HG02588 (cell line): ENCODE measurements at regions not wholly inside any gene's neighbourhood (a gene's known extent, or its start where the extent isn't known, plus 50 kb on each side); places are given as distances from the start of the nearest gene placed in this dataset.

ENCODE experiments used
- ATAC-seq: cut with Tn5 transposase; IDR thresholded peaks from one replicate; pipeline ENCODE4 v1.9.1; 2021; ENCODE audit warnings: mild to moderate bottlenecking, moderate library complexity; ENCODE audit not compliant: unreplicated experiment

DNA sequence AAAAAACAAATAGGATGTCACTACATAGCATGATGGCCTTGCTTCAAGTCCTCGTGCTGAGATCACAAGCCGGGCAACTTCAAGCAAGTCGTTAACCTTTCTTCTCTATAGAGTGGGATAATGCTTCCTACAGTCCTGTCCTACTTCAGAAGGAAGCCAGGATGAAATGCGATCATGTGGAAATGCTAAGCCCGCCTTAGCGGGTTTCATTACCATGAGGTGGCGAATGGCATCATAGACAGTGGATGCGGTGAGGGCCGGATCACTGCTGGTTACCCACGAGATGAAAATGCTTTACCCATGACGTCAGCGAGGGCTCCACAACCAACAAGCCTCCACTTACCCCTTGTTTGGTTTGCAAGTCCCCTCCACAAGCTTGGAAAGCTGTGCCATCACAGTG is 206.4 kb downstream of the TBXT start:
- ATAC-seq: no peak

DNA sequence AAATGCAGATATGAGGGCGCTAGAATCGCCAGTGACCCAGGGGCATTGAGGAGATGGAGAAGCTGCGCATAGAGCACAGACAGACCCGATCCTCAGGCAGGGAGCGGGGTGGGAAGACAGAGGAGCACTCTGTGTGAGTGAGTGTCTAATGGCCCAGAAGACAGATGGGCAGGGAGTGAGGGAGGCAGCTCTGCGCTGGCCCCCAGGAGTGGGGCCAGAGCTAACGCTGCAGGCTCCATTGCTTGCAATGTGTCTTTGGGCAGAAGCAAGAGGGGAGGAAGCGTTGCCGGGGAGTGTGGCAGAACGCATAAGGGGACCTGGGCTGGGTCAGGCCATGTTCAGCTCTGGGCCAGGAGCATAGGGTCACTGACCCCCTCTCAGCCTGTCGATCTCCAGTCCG is 207.0 kb downstream of the TBXT start:
- no peak for ATAC-seq

DNA sequence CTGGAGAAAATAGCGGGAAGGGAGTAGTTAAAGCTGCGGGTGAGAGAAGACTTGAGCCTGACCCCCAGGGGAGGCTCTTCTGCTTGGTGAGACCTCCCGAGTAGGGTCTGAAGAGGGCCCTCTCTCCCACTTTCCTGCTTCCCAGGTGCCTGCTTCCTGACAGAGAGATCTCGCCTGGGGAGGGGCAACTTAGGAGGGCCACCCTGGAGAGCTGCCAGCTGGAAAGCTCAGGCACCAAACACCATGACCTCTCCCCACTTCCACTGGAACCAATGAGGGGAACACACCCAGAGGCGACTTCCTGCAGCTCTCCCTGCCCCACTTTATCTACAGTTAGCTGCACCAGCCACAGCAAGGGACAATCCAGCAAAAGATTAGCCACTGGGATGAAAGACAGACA is 208.0 kb downstream of the TBXT start:
- ATAC-seq: no peak

DNA sequence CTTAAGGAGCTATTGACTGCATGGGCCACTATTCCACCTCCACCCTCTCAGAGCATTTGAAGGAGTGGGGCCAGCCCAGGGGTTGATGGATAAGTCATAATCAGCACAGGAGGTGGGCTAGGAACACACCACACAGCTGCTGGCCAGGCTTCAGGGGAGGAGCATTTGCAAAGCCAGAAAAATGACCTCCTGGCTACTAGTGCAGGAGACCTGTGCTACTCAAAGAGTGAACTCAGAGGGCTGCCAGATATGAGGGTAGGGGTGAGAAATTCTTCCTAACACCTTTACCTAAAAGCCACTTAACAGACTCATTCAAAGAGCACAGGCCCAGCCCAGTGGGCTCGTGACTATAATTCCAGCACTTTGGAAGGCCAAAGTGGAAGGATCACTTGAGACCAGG is 210.8 kb downstream of the TBXT start:
- no peak for ATAC-seq

DNA sequence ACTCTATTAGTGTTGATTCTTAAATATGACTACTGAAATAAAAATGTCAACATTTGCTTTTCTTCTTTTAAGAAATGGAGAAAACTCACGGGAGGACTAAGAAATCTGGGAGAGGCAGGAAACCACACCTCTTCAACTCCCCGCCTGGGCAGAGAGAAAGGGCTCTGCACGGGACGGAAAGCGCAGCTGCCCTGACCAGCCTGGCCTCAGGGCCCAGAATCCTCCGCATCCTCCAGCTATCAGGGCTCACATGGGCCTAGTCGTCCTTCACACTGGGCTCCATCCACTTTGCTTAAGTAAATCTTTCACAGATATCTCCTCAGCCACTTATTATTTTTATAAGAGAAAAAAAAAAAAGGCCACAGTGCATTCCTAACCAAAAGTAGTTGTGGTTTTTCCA is 215.1 kb downstream of the TBXT start:
- no peak for ATAC-seq

DNA sequence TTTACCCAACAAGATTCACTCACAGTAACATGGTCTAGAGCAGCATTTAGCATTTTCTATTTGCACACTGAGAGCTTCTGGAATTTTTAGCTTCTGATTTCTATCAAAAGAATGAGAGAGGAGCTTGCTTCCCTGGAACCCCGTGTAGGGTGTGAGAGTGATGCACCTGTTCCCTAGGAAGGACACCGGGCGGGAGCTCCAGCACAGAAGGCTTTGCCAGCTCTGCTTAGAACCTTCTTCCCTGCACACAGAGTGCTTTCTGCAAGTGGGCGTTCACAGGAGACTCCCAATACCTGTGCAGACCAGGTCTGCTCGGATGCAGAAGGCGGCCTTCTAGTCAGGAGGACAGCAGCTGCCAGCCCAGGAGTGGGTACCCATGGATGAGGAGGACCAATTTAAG is 217.3 kb downstream of the TBXT start:
- ATAC-seq: no peak

DNA sequence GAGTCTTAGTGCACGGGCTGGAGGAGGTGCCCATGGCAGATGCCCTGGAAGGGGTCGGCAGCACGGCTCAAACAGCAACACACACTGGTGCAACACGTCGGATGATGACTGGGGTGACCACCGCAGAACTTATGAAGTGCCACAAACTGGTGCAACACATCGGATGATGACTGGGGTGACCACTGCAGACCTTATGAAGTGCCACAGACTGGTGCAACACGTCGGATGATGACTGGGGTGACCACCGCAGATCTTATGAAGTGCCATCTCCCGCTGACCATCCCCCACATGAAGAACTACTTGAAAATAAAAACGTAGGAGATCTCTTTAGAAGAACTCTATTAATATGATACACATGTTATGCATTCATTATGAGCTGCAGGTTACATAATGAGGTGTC is 218.3 kb downstream of the TBXT start:
- ATAC-seq: no peak

- no peak for ATAC-seq
Observed at GRCh38 chr6:165944002-165944466, 223.6 kb downstream of the TBXT start.

DNA sequence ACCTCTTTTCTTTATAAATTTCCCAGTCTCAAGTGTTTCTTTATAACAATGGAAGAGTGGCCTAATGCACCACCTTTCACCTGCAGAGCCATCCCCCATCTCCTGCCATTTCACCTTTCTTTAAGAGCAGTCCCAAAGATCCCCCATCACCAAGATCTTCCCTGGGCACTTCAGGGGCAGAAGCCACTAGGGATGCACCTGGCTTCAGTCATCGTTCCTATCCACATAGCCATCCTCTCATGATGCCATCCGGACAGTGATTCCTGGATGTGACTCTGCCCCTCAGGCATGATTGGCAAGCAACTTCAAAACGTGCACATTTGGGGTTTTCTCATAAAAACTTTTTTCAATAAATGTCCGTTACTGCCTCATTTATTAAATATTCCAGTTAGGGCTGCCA is 225.9 kb downstream of the TBXT start:
- no peak for ATAC-seq

DNA sequence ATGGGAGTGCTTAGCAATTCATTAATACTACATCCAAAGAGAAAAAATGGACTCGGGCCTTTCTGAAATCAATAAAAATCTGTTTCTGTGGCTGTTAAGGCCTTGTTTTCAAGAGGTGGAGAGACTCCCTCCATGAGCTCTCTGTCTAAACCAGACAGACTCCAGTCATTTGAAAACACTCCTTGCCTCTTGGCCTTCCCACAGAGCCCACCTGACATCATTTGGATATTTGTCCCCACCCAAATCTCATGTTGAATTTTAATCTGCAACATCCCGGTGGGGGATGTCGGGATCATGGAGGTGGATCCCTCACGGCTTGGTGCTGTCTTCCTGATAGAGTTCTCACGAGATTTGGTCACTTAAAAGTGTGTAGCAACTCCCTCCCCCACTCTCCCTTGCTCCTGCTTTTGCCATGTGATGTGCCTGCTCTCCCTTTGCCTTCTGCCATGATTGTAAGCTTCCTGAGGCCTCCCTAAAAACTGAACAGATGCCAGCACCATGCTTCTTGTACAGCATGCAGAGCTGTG is 226.3 kb downstream of the TBXT start:
- no peak for ATAC-seq

DNA sequence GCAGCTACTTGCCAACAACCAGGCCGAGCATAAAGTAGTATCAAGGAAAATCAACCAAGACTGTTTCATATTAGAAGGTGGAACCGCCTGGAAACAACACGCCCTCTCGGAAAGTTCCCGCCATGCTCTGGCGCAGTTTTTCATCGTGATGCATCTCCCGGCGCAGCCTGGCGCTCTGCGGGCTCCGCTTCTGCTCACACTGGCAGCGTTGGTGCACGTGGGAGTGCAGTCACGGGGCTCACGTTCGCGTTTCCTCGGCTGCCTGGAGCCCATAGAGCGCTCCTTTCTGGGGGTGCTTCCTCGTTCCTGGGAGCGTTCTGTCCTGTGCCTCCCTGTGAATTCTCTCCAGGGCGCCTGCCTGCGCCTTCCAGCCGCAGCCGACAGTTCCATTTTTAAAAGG is 227.3 kb downstream of the TBXT start:
- no peak for ATAC-seq

GRCh38 chr6:165939601-165940290 is 227.9 kb downstream of the TBXT start:
- ATAC-seq: no peak

- no peak for ATAC-seq
Observed at GRCh38 chr6:165939047-165939446, 228.6 kb downstream of the TBXT start.

GRCh38 chr6:165937564-165938358 is 229.9 kb downstream of the TBXT start:
- ATAC-seq: no peak

GRCh38 chr6:165936660-165937059 is 231.0 kb downstream of the TBXT start:
- ATAC-seq: no peak

GRCh38 chr6:165936096-165936495 is 231.6 kb downstream of the TBXT start:
- ATAC-seq: no peak

DNA sequence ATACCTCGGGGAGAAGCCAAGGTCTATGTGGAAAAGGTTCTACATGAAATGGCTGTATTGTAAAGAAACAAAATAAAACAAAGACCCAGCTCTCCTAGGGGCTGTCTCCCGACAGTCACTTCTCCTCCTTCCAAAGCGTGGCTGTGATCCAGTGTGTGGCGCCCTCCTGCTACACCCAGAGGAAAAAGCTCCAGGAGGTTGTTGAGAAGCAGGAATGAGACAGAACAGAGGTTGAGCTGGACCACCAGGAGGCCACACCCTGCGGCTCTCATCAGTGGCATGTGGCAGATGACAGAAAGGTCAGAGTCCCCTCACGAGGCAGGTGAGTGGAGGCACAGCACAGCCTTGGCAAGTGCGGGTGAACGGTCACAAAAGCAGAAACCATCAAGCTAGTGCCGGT is 236.0 kb downstream of the TBXT start:
- no peak for ATAC-seq

- ATAC-seq: no peak
Observed at GRCh38 chr6:165930668-165931214, 236.9 kb downstream of the TBXT start.

DNA sequence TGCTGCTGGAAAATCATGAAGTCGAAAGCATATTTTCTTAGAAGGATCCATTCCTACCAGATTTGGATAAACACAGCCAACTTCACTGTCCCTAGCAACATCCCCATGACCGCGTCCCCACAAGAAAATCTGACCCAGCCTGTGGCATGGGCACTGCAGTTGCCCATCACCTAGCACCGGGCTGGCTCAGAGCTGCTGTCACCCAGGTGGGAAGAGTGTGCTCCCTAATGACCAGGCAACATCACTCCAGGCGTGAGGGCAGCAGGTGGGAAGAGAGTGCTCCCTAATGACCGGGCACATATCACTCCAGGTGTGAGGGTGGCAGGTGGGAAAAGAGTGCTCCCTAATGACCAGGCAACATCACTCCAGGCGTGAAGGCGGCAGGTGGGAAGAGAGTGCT is 238.0 kb downstream of the TBXT start:
- no peak for ATAC-seq

GRCh38 chr6:165926378-165926777 is 241.3 kb downstream of the TBXT start:
- no peak for ATAC-seq

- no peak for ATAC-seq
Observed at GRCh38 chr6:165925474-165926156, 242.0 kb downstream of the TBXT start.
